Lung (tissue), 11 donors: ENCODE measurements at regions not wholly inside any gene's neighbourhood (a gene's known extent, or its start where the extent isn't known, plus 50 kb on each side); places are given as distances from the start of the nearest gene placed in this dataset.

Experiments
- ATAC-seq: fragments of 200-7000 bp; cut with Tn5 transposase; one replicate; pipeline ENCODE4 v1.9.1; 2020; ENCODE audit warnings: moderate number of reproducible peaks; ENCODE audit not compliant: insufficient read depth, low FRiP score
- DNase-seq, 3 donors: peaks; one replicate each; pipeline ENCODE4 v3.0.0-alpha.2; 2013 to 2017
- H3K27ac ChIP-seq, 2 donors: one replicate each; pipeline ENCODE4 v1.5.1; 2013; ENCODE audit warnings: mild to moderate bottlenecking in 2 of 2, moderate library complexity in 2 of 2, control low read depth in 1 of 2, inconsistent platforms in 1 of 2, low read depth in 1 of 2, low read length in 1 of 2
- H3K27me3 ChIP-seq, 3 donors: one replicate each; pipeline ENCODE4 v1.5.1; 2013; ENCODE audit warnings: low read length in 2 of 3; ENCODE audit not compliant: control insufficient read depth in 3 of 3, insufficient read depth in 3 of 3
- H3K36me3 ChIP-seq, 4 donors: one replicate each; pipeline ENCODE4 v1.5.1; 2013; ENCODE audit warnings: low read length in 4 of 4, mild to moderate bottlenecking in 1 of 4, moderate library complexity in 1 of 4; ENCODE audit not compliant: control insufficient read depth in 4 of 4, insufficient read depth in 4 of 4
- H3K4me1 ChIP-seq, 5 donors: one replicate each; pipeline ENCODE4 v1.5.1; 2013; ENCODE audit warnings: low read length in 5 of 5, mild to moderate bottlenecking in 2 of 5, moderate library complexity in 1 of 5; ENCODE audit not compliant: control insufficient read depth in 5 of 5, insufficient read depth in 5 of 5
- H3K4me3 ChIP-seq: one replicate; pipeline ENCODE4 v1.5.1; 2013; ENCODE audit warnings: mild to moderate bottlenecking, control low read depth, moderate library complexity
- H3K9ac ChIP-seq, 2 donors: one replicate each; pipeline ENCODE4 v1.5.1; 2013; ENCODE audit warnings: low read length in 2 of 2, control low read depth in 1 of 2; ENCODE audit not compliant: insufficient read depth in 1 of 2
- H3K9me3 ChIP-seq, 4 donors: one replicate each; pipeline ENCODE4 v1.5.1; 2013; ENCODE audit warnings: low read length in 3 of 4, mild to moderate bottlenecking in 1 of 4, moderate library complexity in 1 of 4; ENCODE audit not compliant: control insufficient read depth in 4 of 4, insufficient read depth in 3 of 4
- CTCF ChIP-seq: IDR thresholded peaks from 2 replicates; pipeline ENCODE4 v1.5.1; 2012; ENCODE audit warnings: mild to moderate bottlenecking; ENCODE audit errors: control extremely low read depth, extremely low read depth
- WGBS, 2 donors: extraction: QIAGEN DNeasy Blood & Tissue Kit; methylation state at CpG; one replicate each; pipeline ENCODE4 v1.1.7; 2013; 5-methylcytosine and 5-hydroxymethylcytosine counted together
- donor health status: control.
- donor health status: control.
- donor health status: Bipolar disorder and iron deficiency.
- donor health status: healthy.
- donor health status: DM: yes; HTN: yes; CAD: no.

GRCh38 chr18:22544626-22545025 lies 126.9 kb upstream of the CTAGE1 start:
- WGBS, 2 donors = 68 to 69% methylated on average over 4 of the region's 4 CpGs
- Histone ChIP-seq H3K9ac (no peak overlapping the region), H3K9me3 (no peaks in the 10 kb centered on the region), H3K36me3 (no peaks in the 10 kb centered on the region), H3K4me1 (peaks cover 2 to 25% (median 5%) of the 10 kb centered on the region in 5 donors), H3K4me3 (no peak overlapping the region), H3K27ac (no peak overlapping the region), H3K27me3 (no peaks in the 10 kb centered on the region)
- DNase-seq (no peak), ATAC-seq (no peak)
- TF ChIP-seq CTCF = no peak

- Histone ChIP-seq H3K27ac (no peak overlapping the region), H3K36me3 (no peaks in the 10 kb centered on the region), H3K9ac (no peak overlapping the region), H3K4me3 (no peak overlapping the region), H3K9me3 (no peaks in the 10 kb centered on the region), H3K4me1 (peaks cover 2 to 25% (median 5%) of the 10 kb centered on the region in 5 donors), H3K27me3 (no peaks in the 10 kb centered on the region)
- WGBS, 2 donors = 88 to 95% methylated on average over 6 of the region's 6 CpGs
- ATAC-seq = no peak
- no peak for DNase-seq
- TF ChIP-seq CTCF = no peak
These were observed 127.5 kb upstream of the CTAGE1 start for GRCh38 chr18:22545066-22545760.

GRCh38 chr18:22546905-22547570 lies 129.3 kb upstream of the CTAGE1 start:
- Histone ChIP-seq H3K36me3 (no peaks in the 10 kb centered on the region), H3K9me3 (no peaks in the 10 kb centered on the region), H3K4me1 (peaks cover 2 to 25% (median 9%) of the 10 kb centered on the region in 5 donors), H3K27me3 (no peaks in the 10 kb centered on the region), H3K4me3 (no peak overlapping the region), H3K9ac (peak overlapping the region in 1 of 2 donors; percentile 17), H3K27ac (no peak overlapping the region)
- WGBS, 2 donors = 80 to 90% methylated on average over 10 of the region's 10 CpGs
- no peak for ATAC-seq
- DNase-seq = peak in 2 of 3 donors; percentile 20 to 52
- TF ChIP-seq CTCF = no peak
